Renal cortical epithelial cell (primary cell): ENCODE measurements at regions not wholly inside any gene's neighbourhood (a gene's known extent, or its start where the extent isn't known, plus 50 kb on each side); places are given as distances from the start of the nearest gene placed in this dataset.
A peak's percentile ranks its signal among the peaks of the same experiment; 100 is the strongest.
"Not testable (repeated sequence)": the region's sequence is repeated elsewhere in the genome, so short reads cannot be mapped to it uniquely, and the experiment has no call there.

Experiments used
- DNase-seq: peaks from one replicate; pipeline ENCODE4 v3.0.0-alpha.2; 2011; ENCODE audit warnings: low read depth

GRCh38 chr6:140001821-140002341, 627.4 kb upstream of the CITED2 start:
- no peak for DNase-seq

- DNase-seq = no peak
These were observed 626.6 kb upstream of the CITED2 start for GRCh38 chr6:140001005-140001404.

GRCh38 chr6:139999661-140000060, 625.2 kb upstream of the CITED2 start:
- DNase-seq = not testable (repeated sequence)

- DNase-seq = not testable (repeated sequence)
These were observed 624.0 kb upstream of the CITED2 start for GRCh38 chr6:139998478-139998877.

- peak; percentile 67 for DNase-seq
These were observed 621.9 kb upstream of the CITED2 start for GRCh38 chr6:139996253-139996834.

- no peak for DNase-seq
These were observed 620.5 kb upstream of the CITED2 start for GRCh38 chr6:139994998-139995397.

GRCh38 chr6:139990856-139991465, 616.5 kb upstream of the CITED2 start:
- DNase-seq = peak; percentile 29

GRCh38 chr6:139990026-139990686, 615.7 kb upstream of the CITED2 start:
- no peak for DNase-seq

- DNase-seq = no peak
These were observed 614.2 kb upstream of the CITED2 start for GRCh38 chr6:139988685-139989084.

- no peak for DNase-seq
These were observed 612.6 kb upstream of the CITED2 start for GRCh38 chr6:139987091-139987490.

- no peak for DNase-seq
These were observed 610.9 kb upstream of the CITED2 start for GRCh38 chr6:139985236-139985815.

- no peak for DNase-seq
These were observed 609.9 kb upstream of the CITED2 start for GRCh38 chr6:139984317-139984716.

- no peak for DNase-seq
These were observed 609.3 kb upstream of the CITED2 start for GRCh38 chr6:139983555-139984276.

- peak; percentile 68 for DNase-seq
These were observed 608.3 kb upstream of the CITED2 start for GRCh38 chr6:139982652-139983295.

GRCh38 chr6:139982195-139982594, 607.7 kb upstream of the CITED2 start:
- DNase-seq = peak; percentile 89

- peak; percentile 82 for DNase-seq
These were observed 607.3 kb upstream of the CITED2 start for GRCh38 chr6:139981768-139982181.

- DNase-seq = no peak
These were observed 606.7 kb upstream of the CITED2 start for GRCh38 chr6:139981066-139981624.

GRCh38 chr6:139980631-139981030, 606.2 kb upstream of the CITED2 start:
- DNase-seq = peak; percentile 96

- peak; percentile 97 for DNase-seq
These were observed 604.7 kb upstream of the CITED2 start for GRCh38 chr6:139979021-139979725.

- peak; percentile 97 for DNase-seq
These were observed 603.5 kb upstream of the CITED2 start for GRCh38 chr6:139977887-139978332.
